HEK293 (cell line): ENCODE measurements at regions not wholly inside any gene's neighbourhood (a gene's known extent, or its start where the extent isn't known, plus 50 kb on each side); places are given as distances from the start of the nearest gene placed in this dataset.

Experiments
- CTCF ChIA-PET: fragments of 350-600 bp; formaldehyde crosslinking; extraction: SDS; loops from one replicate; lab custom pipeline; 2021; ENCODE audit warnings: antibody characterized with exemption; lab: Yijun Ruan, JAX
- POLR2A ChIA-PET: fragments of 300-600 bp; formaldehyde crosslinking; extraction: SDS; loops from one replicate; lab custom pipeline; 2020; ENCODE audit warnings: antibody characterized with exemption, inconsistent platforms; lab: Yijun Ruan, JAX
- H3K27ac ChIP-seq: fragments of 200-500 bp; sonication (Bioruptor generic); 2 replicates; pipeline ENCODE4 v1.5.1; 2014; ENCODE audit warnings: low read depth, low read length, control low read depth, inconsistent platforms; ENCODE audit errors: extremely low read depth
- H3K36me3 ChIP-seq, 2 experiments: fragments of 200-500 bp in 1 of 2; sonication (Bioruptor generic) in 1 of 2; 1 replicate in 1 of 2; 2 replicates in 1 of 2; pipeline ENCODE4 v1.5.1; 2014 to 2017; ENCODE audit warnings: inconsistent platforms in 2 of 2, low read length in 2 of 2; ENCODE audit not compliant: control insufficient read depth in 2 of 2, insufficient read depth in 1 of 2
- H3K4me1 ChIP-seq: fragments of 200-500 bp; sonication (Bioruptor generic); 2 replicates; pipeline ENCODE4 v1.5.1; 2014; ENCODE audit warnings: mild to moderate bottlenecking, low read length, inconsistent platforms; ENCODE audit not compliant: control insufficient read depth, insufficient read depth
- H3K4me3 ChIP-seq: 2 replicates; pipeline ENCODE4 v1.5.1; 2011; ENCODE audit warnings: low read depth, mild to moderate bottlenecking, control low read depth, low read length, moderate library complexity
- H3K9me3 ChIP-seq: fragments of 200-500 bp; sonication (Bioruptor generic); 2 replicates; pipeline ENCODE4 v1.5.1; 2014; ENCODE audit warnings: low read depth, low read length, inconsistent platforms; ENCODE audit not compliant: control insufficient read depth, insufficient read depth
- HIC1 ChIP-seq: fragments of 450-650 bp; formaldehyde crosslinking; IDR thresholded peaks from 2 replicates; pipeline ENCODE4 v1.5.1; 2016; ENCODE audit warnings: missing biosample characterization, missing genetic modification characterization
- PRDM2 ChIP-seq: fragments of 450-650 bp; formaldehyde crosslinking; IDR thresholded peaks from 2 replicates; pipeline ENCODE4 v1.5.1; 2016; ENCODE audit warnings: missing biosample characterization, missing genetic modification characterization, borderline replicate concordance
- TRIM28 ChIP-seq: IDR thresholded peaks from 2 replicates; pipeline ENCODE4 v1.6.1; 2011; ENCODE audit warnings: low read length, control low read depth, borderline replicate concordance
- WT1 ChIP-seq: fragments of 450-650 bp; formaldehyde crosslinking; IDR thresholded peaks from 2 replicates; pipeline ENCODE4 v1.5.1; 2016; ENCODE audit warnings: missing biosample characterization, missing genetic modification characterization
- YY1 ChIP-seq: fragments of 450-650 bp; formaldehyde crosslinking; IDR thresholded peaks from 2 replicates; pipeline ENCODE4 v1.5.1; 2018; ENCODE audit warnings: missing biosample characterization, missing genetic modification characterization
- ZBTB10 ChIP-seq: fragments of 450-650 bp; formaldehyde crosslinking; IDR thresholded peaks from 2 replicates; pipeline ENCODE4 v1.5.1; 2016; ENCODE audit warnings: missing biosample characterization, missing genetic modification characterization
- ZBTB8A ChIP-seq: fragments of 450-650 bp; formaldehyde crosslinking; IDR thresholded peaks from 2 replicates; pipeline ENCODE4 v1.5.1; 2016; ENCODE audit warnings: missing biosample characterization, missing genetic modification characterization
- ZNF184 ChIP-seq: fragments of 450-650 bp; IDR thresholded peaks from 2 replicates; pipeline ENCODE4 v1.5.1; 2018; ENCODE audit warnings: missing biosample characterization, mild to moderate bottlenecking, missing genetic modification characterization
- ZNF211 ChIP-seq: fragments of 450-650 bp; formaldehyde crosslinking; IDR thresholded peaks from 2 replicates; pipeline ENCODE4 v1.5.1; 2016; ENCODE audit warnings: low read depth, missing biosample characterization, missing genetic modification characterization
- ZNF223 ChIP-seq: fragments of 450-650 bp; formaldehyde crosslinking; IDR thresholded peaks from 2 replicates; pipeline ENCODE4 v1.5.1; 2016; ENCODE audit warnings: missing biosample characterization, missing genetic modification characterization
- ZNF239 ChIP-seq: fragments of 450-650 bp; formaldehyde crosslinking; IDR thresholded peaks from 2 replicates; pipeline ENCODE4 v1.5.1; 2016; ENCODE audit warnings: missing biosample characterization, missing genetic modification characterization
- ZNF26 ChIP-seq: fragments of 450-650 bp; formaldehyde crosslinking; IDR thresholded peaks from 2 replicates; pipeline ENCODE4 v1.5.1; 2016; ENCODE audit warnings: missing biosample characterization, missing genetic modification characterization
- ZNF302 ChIP-seq: fragments of 450-650 bp; formaldehyde crosslinking; IDR thresholded peaks from 2 replicates; pipeline ENCODE4 v1.5.1; 2016; ENCODE audit warnings: missing biosample characterization, missing genetic modification characterization, low read depth
- ZNF558 ChIP-seq: fragments of 450-650 bp; formaldehyde crosslinking; IDR thresholded peaks from 2 replicates; pipeline ENCODE4 v1.5.1; 2016; ENCODE audit warnings: missing biosample characterization, missing genetic modification characterization
- ZNF580 ChIP-seq: fragments of 450-650 bp; formaldehyde crosslinking; IDR thresholded peaks from 2 replicates; pipeline ENCODE4 v1.5.1; 2016; ENCODE audit warnings: missing biosample characterization, missing genetic modification characterization
- ZNF623 ChIP-seq: fragments of 450-650 bp; formaldehyde crosslinking; IDR thresholded peaks from 2 replicates; pipeline ENCODE4 v1.5.1; 2016; ENCODE audit warnings: missing biosample characterization, missing genetic modification characterization
- ZNF701 ChIP-seq: fragments of 450-650 bp; formaldehyde crosslinking; IDR thresholded peaks from 2 replicates; pipeline ENCODE4 v1.5.1; 2016; ENCODE audit warnings: missing biosample characterization, missing genetic modification characterization
- ZNF747 ChIP-seq: fragments of 450-650 bp; formaldehyde crosslinking; IDR thresholded peaks from 2 replicates; pipeline ENCODE4 v1.5.1; 2016; ENCODE audit warnings: missing biosample characterization, missing genetic modification characterization
- TF ChIP-seq, protein P1 (sequence below): fragments of 450-650 bp; formaldehyde crosslinking; IDR thresholded peaks from 2 replicates; pipeline ENCODE4 v1.5.1; 2016; ENCODE audit warnings: missing biosample characterization, missing genetic modification characterization

DNA sequence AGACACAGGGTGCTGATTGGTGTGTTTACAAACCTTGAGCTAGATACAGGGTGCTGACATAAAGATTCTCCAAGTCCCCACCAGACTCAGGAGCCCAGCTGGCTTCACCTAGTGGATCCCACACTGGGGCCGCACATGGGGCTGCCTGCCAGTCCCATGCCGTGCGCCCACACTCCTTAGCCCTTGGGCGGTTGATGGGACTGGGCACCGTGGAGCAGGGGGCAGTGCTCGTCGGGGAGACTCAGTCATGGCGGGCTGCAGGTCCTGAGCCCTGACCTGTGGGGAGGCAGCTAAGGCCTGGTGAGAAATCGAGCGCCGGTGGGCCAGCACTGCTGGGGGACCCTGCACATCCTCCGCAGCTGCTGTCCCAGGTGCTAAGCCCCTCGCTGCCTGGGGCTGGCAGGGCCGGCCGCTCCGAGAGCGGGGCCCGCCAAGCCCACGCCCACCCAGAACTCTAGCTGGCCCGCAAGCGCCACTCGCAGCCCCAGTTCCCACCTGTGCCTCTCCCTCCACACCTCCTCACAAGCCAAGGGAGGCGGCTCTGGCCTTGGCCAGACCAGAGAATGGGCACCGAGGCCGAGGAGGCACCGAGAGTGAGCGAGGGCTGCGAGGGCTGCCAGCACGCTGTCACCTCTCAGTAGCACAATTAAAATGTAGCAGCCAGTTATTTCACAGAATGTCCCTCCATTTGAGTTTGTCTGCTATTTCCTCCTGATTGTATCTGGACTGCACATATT, 76.1 kb upstream of the PNPLA4 start:
- Histone ChIP-seq H3K36me3 (no peaks in the 10 kb centered on the region), H3K4me3 (no peak overlapping the region), H3K4me1 (no peaks in the 10 kb centered on the region), H3K27ac (no peak overlapping the region), H3K9me3 (no peaks in the 10 kb centered on the region)
- ChIA-PET POLR2A (no interaction called here), CTCF (no interaction called here)
- TF ChIP-seq, protein P1, sequence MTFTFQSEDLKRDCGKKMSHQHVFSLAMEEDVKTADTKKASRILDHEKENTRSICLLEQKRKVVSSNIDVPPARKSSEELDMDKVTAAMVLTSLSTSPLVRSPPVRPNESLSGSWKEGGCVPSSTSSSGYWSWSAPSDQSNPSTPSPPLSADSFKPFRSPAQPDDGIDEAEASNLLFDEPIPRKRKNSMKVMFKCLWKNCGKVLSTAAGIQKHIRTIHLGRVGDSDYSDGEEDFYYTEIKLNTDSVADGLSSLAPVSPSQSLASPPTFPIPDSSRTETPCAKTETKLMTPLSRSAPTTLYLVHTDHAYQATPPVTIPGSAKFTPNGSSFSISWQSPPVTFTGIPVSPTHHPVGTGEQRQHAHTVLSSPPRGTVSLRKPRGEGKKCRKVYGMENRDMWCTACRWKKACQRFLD (tag by site-specific recombination), result no peak
- TF ChIP-seq ZNF239 (no peak), ZNF184 (tag by site-specific recombination) (no peak), YY1 (tag by site-specific recombination) (no peak), ZNF558 (tag by site-specific recombination) (no peak), HIC1 (tag by site-specific recombination) (no peak), ZNF623 (tag by site-specific recombination) (no peak), ZNF26 (tag by site-specific recombination) (no peak), TRIM28 (no peak), ZNF223 (no peak), ZBTB8A (tag by site-specific recombination) (no peak), ZNF580 (tag by site-specific recombination) (no peak), ZNF211 (tag by site-specific recombination) (no peak), ZBTB10 (no peak), PRDM2 (tag by site-specific recombination) (no peak), ZNF701 (tag by site-specific recombination) (no peak), ZNF747 (tag by site-specific recombination) (no peak), WT1 (no peak), ZNF302 (tag by site-specific recombination) (no peak)
